Prostate gland (tissue), 2 donors: ENCODE measurements at regions not wholly inside any gene's neighbourhood (a gene's known extent, or its start where the extent isn't known, plus 50 kb on each side); places are given as distances from the start of the nearest gene placed in this dataset.

ENCODE experiments used
- DNase-seq: peaks from one replicate; pipeline ENCODE4 v3.0.0-alpha.2; 2019; ENCODE audit warnings: low spot score
- H3K27ac ChIP-seq, 2 donors: fragments of 200-600 bp; sonication (generic); 2 replicates each; pipeline ENCODE4 v1.5.1; 2017 to 2019
- H3K27me3 ChIP-seq: fragments of 200-600 bp; sonication (generic); replicated peaks from 2 replicates; pipeline ENCODE4 v1.5.1; 2019; ENCODE audit not compliant: insufficient read depth
- H3K36me3 ChIP-seq, 2 donors: fragments of 200-600 bp; sonication (generic); 1 replicate in 1 of 2; 2 replicates in 1 of 2; pipeline versions ENCODE4 v1.5.1 to v1.8.1; 2017 to 2019
- H3K4me1 ChIP-seq: fragments of 200-600 bp; sonication (generic); replicated peaks from 2 replicates; pipeline ENCODE4 v1.5.1; 2019
- H3K4me3 ChIP-seq, 2 donors: fragments of 200-600 bp; sonication (generic); 2 replicates each; pipeline ENCODE4 v1.5.1; 2017 to 2019
- H3K9me3 ChIP-seq: fragments of 200-600 bp; sonication (generic); 2 replicates; pipeline ENCODE4 v1.5.1; 2017
- CTCF ChIP-seq, 4 experiments: fragments of 200-600 bp in 2 of 4; fragments of 450-650 bp in 2 of 4; sonication (generic) in 2 of 4; IDR thresholded peaks; 1 replicate in 3 of 4; 2 replicates in 1 of 4; pipeline ENCODE4 v1.5.1; 2016 to 2019; ENCODE audit warnings: antibody characterized with exemption in 4 of 4, mild to moderate bottlenecking in 2 of 4, moderate library complexity in 2 of 4
- POLR2A ChIP-seq: fragments of 450-650 bp; IDR thresholded peaks from one replicate; pipeline ENCODE4 v1.6.1; 2016; ENCODE audit warnings: antibody characterized with exemption, mild to moderate bottlenecking
- POLR2AphosphoS5 ChIP-seq: sonication (generic); formaldehyde crosslinking; IDR thresholded peaks from one replicate; pipeline ENCODE4 v1.6.1; 2017; ENCODE audit warnings: antibody characterized with exemption
- whole genome bisulfite sequencing: methylation state at CpG from one replicate; pipeline ENCODE4 v1.1.5; 2018; 5-methylcytosine and 5-hydroxymethylcytosine counted together
- intact Hi-C: fragments of 100-400 bp; cut with DNase I; formaldehyde crosslinking; loops from one replicate; pipeline ENCODE4 v1.14.2; 2022

- intact Hi-C loops = no loop called here
- H3K27ac ChIP-seq = no peak overlapping the region
- WGBS = 70% methylated on average over 1 of the region's 1 CpG
These were observed 368.1 kb upstream of the HNRNPA3 start for GRCh38 chr2:176844461-176844860.

GRCh38 chr2:176845718-176846117 lies 366.9 kb upstream of the HNRNPA3 start:
- H3K9me3 ChIP-seq = no peaks in the 10 kb centered on the region
- no peak for DNase-seq
- 56% methylated on average over 2 of the region's 2 CpGs for WGBS
- intact Hi-C loops = no loop called here
- no peak for TF ChIP-seq POLR2AphosphoS5
- TF ChIP-seq POLR2A = no peak
- TF ChIP-seq CTCF (IDR thresholded peaks at IDR 0.05) = no peak
- no peaks in the 10 kb centered on the region for H3K27me3 ChIP-seq
- H3K27ac ChIP-seq = no peak overlapping the region
- H3K4me3 ChIP-seq = no peak overlapping the region
- H3K36me3 ChIP-seq = no peaks in the 10 kb centered on the region
- H3K4me1 ChIP-seq = no peaks in the 10 kb centered on the region

More at GRCh38 chr2:176844461-176844860, 368.1 kb upstream of the HNRNPA3 start:
- H3K9me3 ChIP-seq = no peaks in the 10 kb centered on the region
- H3K4me3 ChIP-seq = no peak overlapping the region
- no peak for TF ChIP-seq POLR2AphosphoS5
- TF ChIP-seq POLR2A = no peak
- no peak for TF ChIP-seq CTCF (IDR thresholded peaks at IDR 0.05)
- DNase-seq = no peak
- H3K36me3 ChIP-seq = no peaks in the 10 kb centered on the region
- H3K4me1 ChIP-seq = no peaks in the 10 kb centered on the region
- H3K27me3 ChIP-seq = no peaks in the 10 kb centered on the region

GRCh38 chr2:176847575-176847974 lies 365.0 kb upstream of the HNRNPA3 start:
- 82% methylated on average over 4 of the region's 4 CpGs for WGBS

DNA sequence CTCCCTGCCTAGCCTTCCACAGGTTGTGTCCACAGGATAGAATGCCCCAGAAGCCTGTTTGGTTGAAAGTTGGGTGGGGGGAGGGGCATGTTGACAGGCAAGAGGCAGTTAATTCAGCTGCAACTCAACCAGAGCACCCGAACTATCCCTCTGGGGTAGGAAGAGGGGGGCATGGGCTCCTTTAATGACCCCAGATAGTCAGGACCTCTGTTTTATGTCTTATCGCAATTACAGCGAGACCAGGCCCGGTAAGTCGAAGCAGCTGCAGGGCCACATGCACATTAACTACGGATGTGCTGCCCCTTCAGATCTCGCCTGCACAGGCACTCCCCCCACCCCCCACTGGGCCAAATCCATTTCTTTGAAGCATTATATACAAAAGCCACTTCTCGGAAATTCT lies 363.8 kb upstream of the HNRNPA3 start:
- intact Hi-C loops = no loop called here
- H3K4me1 ChIP-seq = no peaks in the 10 kb centered on the region
- TF ChIP-seq POLR2A (no peak), POLR2AphosphoS5 (no peak), CTCF (IDR thresholded peaks at IDR 0.05) (no peak)
- no peaks in the 10 kb centered on the region for H3K27me3 ChIP-seq
- 94% methylated on average over 8 of the region's 8 CpGs for WGBS
- DNase-seq = no peak
- no peaks in the 10 kb centered on the region for H3K9me3 ChIP-seq
- H3K4me3 ChIP-seq = no peak overlapping the region
- no peaks in the 10 kb centered on the region for H3K36me3 ChIP-seq
- H3K27ac ChIP-seq = no peak overlapping the region

More at GRCh38 chr2:176847575-176847974, 365.0 kb upstream of the HNRNPA3 start:
- DNase-seq = no peak
- H3K27me3 ChIP-seq = no peaks in the 10 kb centered on the region
- H3K4me3 ChIP-seq = no peak overlapping the region
- no peaks in the 10 kb centered on the region for H3K9me3 ChIP-seq
- no peaks in the 10 kb centered on the region for H3K4me1 ChIP-seq
- TF ChIP-seq POLR2AphosphoS5 = no peak
- no peak for TF ChIP-seq POLR2A
- TF ChIP-seq CTCF (IDR thresholded peaks at IDR 0.05) = no peak
- H3K27ac ChIP-seq = no peak overlapping the region
- H3K36me3 ChIP-seq = no peaks in the 10 kb centered on the region
- intact Hi-C loops = no loop called here

DNA sequence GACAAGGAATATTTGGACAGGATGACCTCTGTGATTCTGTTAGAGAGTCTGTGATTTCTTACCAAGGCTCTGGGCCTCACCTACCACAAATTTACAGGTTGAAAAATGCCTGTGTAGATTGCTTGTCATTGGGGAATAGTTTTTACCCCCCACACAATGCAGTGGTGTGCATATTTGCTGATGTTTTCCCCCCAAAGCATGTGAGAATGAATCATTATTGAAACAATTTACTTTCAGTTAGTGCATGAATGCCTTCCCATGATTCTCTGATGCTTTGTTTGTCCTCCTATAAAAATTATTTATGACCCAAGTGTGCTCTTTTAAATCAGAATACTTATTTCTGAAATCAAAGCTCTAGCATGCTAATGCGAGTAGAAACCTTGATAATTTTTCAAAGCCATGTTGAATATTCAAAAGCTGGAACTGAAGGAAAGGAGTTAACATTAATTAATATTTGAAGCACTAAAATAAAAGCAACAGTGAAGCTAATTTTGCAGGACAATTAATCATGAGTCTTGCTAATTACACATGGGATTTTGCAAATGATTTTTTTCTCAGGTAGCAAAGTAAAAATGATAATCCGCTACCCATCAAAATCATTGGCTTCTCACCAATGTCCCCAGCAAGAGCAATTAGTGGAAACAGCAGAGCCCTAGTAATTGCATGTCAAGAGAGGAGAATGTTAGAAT lies 361.2 kb upstream of the HNRNPA3 start:
- Histone ChIP-seq H3K4me1 (no peaks in the 10 kb centered on the region), H3K4me3 (no peak overlapping the region), H3K27ac (no peak overlapping the region), H3K36me3 (no peaks in the 10 kb centered on the region), H3K9me3 (no peaks in the 10 kb centered on the region), H3K27me3 (no peaks in the 10 kb centered on the region)
- intact Hi-C loops = no loop called here
- no peak for DNase-seq
- 59% methylated on average over 2 of the region's 2 CpGs for WGBS
- no peak for TF ChIP-seq POLR2AphosphoS5
- TF ChIP-seq POLR2A = no peak
- TF ChIP-seq CTCF (IDR thresholded peaks at IDR 0.05) = no peak
